NCI-H748 (cell line): ENCODE measurements at regions not wholly inside any gene's neighbourhood (a gene's known extent, or its start where the extent isn't known, plus 50 kb on each side); places are given as distances from the start of the nearest gene placed in this dataset.
A peak's percentile ranks its signal among the peaks of the same experiment; 100 is the strongest.

Source experiments
- DNase-seq: peaks from one replicate; lab custom pipeline; 2025; ENCODE audit not compliant: unreplicated experiment; lab: John Stamatoyannopoulos, UW

DNA sequence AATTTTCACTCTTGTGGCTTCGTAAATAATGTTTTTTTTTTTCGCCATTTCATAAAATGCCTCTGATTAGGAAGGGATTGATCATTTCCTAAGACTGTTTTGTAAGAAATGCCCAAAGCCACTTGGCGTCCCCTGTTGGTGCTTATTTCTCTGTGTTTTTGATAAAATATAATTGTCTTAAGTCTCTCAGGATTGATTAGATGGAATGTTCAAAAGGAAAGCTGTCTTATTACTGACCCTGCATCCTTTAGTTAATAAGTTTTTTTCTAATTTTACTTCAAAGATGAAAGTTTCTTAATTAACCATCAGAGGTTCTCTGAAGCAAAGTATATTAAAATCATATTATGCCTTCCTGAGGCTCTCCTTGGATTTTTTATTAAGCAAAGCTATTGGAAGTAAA lies 624.3 kb upstream of the TENM4 start:
- no peak for DNase-seq

DNA sequence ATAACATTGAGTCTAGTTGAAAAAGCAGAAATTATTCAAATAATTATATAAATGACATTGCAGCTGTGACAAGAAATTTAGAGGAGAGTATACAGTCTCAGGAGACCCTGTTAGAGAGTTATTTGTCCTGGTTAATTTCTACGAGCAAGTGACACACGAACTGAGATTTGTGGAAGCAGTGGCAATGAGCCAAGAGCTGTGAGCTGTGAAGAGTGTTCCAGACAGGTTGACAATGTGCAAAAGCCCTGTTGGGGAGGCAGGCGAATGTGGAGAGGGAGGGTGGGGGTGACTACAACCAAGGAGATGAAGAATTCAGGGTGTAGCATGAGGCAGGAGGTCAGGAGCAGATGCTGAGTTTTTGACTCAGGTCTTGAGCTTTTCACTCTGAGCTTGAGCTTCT lies 620.2 kb upstream of the TENM4 start:
- no peak for DNase-seq

DNA sequence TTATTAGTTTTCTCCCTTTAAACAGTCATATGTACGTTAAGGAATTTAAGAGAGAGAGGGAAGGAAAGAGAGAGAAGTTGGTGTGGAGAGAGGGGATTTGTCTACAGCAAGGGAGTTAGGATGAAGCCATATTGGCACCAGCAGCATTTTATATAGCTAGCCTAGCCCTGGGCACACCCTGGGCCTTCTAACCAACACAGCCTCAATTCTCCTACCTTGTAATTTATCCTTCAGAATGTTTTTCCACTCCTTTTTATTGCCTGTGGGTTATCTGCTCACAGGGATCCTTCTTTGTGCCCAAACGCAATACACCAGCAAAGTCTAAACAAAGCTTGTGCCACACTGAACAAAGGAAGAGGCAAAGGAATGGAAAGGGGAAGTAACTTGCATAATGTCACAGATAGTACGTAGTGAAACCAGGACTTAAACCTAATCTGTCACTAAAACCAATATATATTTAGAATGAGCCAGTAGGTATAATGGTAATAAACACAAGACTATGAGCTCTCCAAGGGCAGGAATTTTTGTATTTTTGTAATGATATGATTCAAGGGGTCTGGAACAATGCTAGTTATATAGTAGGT lies 613.8 kb upstream of the TENM4 start:
- DNase-seq: no peak

DNA sequence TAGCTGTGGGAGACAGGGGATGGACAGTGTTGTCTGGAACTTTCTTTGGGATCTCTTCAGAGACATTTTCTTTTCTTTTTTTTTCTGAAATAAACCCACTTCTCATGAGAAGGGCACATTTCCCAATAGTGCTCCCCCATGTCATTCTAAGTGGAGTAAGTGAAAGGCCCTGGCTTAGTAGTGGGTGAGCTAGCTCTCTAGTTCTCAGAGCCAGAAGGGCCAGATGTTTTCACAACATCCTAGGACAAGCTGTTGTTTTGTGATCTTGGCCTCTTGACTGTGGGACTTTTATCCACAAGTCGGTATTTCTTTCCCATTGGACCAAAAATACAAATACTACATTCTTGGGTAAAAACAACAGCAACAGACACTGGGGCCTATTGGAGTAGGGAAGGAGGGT lies 607.7 kb upstream of the TENM4 start:
- no peak for DNase-seq

DNA sequence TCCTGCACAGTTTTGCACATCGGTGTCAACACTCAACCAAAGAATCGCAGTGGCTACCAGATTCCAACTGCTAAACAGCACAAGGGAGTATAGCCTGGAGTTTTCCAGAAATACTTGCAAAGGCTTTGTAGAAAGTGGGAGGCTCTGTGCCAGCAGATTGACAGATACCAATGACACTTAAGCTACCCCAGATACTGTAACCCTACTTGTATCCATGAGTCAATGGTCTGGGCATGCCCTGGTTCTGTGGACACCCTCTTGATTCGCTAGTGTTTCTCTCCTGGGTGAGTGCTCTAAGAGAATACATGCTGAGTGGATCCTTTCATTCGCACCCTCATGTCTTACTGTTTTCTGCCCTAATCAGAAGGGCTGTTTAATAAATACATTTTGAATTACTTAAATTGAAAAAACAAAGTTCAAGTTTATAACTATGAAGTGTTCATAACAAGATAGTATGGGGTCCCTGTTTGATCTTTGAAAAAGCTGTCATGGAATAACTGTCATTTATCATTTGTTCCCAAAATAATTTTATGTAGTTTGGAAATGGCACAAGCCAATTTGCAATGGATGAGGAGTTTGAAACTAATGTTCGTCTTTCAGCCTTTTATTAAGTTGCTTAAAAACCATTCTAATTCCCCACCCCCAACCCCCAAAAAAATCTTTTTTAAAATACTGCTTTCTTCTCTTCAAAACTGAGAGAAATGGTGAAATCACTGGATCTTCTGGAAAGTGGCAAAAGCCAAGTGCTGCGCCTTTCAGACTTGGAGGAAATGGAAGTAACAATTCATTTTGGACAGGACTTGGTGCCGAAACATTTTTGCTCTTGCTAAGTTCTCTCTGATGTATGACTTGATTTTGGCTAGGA lies 600.5 kb upstream of the TENM4 start:
- DNase-seq: no peak

DNA sequence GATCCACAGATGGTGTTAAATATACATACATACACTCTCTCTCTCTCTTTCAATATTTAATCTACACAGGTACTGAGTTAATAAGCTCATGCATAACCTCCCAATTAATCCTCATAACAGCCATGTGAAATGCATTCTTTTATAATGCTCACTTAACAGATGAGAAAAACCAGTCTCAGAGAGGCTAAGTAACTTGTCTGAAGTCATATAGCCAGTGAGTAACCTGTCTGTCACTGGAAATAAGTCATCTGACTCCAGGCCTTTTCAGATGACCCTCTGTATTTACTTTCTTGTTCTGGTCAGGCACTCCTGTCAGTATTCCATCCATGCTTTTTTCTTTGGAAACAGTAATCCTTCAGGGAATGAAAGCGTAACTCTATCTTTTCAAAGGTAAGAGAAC lies 594.0 kb upstream of the TENM4 start:
- DNase-seq: no peak

DNA sequence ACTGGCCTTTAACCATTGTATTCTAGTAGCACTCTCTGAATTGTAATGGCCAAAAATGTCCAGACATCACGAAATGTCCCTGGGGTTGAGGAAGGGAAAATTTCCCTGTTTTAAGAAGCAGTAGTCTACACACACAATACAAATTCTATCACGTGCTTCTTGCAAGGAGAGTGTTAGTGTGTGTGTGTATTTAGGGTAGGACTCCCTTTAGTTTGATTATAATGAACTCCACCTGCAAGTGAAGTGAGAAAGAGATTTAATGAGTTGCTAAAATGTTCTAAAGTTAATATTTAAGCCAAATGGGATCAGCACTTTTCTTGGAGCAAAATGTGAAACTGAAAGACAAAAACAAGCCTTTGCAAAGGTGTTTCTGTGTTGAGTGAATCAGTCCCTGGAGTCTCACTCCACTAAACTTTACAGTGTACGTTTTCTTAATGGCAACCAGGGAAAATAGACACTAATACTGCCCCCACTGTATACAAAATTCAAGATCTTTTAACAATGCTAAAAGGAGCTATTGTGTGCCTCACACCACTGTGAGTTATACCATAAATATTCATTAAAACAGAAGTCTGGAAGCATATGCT lies 590.3 kb upstream of the TENM4 start:
- no peak for DNase-seq

DNA sequence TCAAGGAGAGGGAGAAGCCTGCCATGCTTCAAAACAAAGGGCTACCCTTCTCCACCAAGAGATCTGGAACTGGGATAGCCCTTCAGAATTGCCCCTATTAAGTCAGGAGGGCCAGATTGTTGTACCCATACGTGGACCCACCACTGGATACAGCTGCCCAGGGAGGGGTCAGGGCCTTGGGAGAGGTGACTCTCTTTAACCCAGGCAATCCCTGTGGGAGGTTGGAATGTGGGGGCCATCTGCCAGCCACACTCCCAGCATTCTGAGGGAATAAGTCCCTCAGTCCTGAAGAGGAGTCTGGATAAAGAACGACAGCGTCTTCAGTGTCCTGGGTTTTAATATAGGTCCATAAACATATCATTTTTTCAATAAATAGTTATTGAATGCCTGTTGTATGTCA lies 588.2 kb upstream of the TENM4 start:
- no peak for DNase-seq

DNA sequence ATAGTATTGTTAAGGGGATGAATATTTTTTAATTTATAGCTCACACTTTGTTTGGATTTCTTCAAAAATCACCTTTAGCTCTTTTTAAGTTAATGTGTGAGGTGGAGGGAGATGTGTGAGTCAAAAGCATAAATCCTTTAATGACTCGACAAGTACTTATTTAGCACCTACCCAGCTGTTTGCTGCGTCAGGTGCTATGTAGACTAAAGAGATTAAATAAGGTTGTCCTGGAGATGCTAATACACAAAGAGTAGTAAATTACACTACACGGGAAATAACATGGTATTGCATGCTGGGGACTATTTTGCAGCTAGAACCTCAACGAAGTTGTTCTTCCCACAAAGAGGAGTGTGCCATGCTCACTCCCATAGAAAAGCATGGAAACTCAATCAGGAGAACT lies 583.3 kb upstream of the TENM4 start:
- DNase-seq: peak; percentile 71

DNA sequence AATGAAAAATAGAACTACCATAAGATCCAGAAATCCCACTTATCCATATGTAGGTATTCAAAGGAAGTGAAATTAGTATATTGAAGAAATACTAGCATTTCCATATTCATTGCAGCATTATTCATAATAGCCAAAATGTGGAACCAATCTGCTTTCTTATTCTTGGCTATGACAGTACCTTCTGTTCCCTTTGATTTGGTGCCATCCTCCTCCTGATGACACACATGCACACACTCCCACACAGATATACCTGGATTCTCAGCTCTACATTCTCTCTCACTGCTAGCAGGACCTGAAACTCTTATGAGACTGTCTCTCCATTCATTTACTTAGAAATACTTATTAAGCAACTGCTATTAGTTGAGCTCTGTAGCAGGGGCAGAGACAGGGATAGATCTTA lies 582.6 kb upstream of the TENM4 start:
- no peak for DNase-seq

DNA sequence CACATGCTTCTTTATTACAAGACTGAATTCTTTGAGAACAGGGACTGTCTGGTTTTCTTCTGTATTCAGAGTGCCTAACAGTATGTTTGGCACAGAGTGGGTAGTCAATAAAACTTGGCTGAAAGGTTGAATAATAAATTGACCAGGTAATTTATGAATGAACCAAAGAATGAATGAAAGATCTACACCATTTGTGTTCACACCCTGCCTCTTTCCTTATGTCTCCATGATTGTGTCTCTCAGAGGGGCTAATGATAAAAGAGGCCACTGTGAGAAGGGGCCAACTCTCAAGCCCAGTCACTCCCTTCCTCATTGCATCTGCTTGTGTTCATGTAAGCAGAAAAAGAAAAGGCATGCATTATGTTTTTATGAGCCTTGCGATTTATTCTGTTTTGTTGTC lies 569.7 kb upstream of the TENM4 start:
- no peak for DNase-seq

DNA sequence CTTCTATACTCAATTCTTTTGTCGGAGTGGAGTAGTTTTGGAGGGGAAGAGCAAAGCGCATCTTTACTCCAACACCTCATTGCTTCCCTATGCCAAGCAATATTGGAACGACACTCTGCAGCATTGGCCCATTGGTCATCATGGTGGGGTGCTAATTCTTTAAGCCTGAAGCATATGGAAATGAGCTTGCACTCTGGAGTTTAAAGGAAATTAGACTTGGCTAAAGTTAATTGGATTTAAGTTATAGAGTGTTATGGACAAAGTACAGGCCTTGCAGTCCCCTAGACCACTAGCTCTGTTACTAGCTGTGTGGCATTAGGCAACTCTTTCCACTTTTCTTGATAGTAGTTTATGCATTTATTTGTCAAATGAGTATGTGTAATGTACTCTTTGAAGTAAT lies 568.3 kb upstream of the TENM4 start:
- DNase-seq: no peak

DNA sequence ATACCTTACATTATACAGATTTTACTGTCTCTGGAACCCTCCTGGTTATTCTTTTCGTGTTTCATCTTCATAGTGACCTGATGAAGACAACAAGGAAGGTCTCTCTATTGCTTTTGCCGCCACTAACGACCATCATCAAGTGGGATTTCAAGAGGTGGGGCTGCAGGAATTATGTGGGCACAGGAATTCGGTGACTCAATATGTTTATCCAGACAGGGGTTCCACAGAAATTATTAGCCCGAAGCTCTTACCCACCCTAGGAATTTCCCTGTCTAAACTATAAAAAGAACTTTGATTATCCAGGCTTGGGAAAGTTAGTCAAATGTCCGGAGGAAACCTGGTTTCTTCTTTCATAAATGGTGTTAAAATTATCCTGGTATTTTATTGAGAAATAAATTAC lies 566.8 kb upstream of the TENM4 start:
- no peak for DNase-seq

DNA sequence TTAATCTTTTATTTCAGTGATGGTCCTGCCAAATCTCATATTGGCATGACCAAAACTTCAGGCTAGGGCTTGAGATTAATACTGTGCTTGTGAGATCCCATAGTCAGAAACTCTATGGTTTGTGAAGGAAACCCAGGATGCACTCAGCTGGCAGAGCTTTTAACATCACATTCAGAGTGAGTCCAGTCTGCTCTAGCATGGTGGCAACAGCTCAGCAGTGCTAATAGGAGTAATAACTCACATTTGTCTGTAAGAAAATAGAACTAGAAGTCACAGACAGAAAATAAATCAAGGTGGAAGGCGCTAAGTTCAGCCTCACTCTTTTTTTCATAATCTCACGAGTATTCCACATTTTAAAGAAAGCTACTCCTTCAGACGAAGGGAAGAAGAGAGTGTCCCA lies 549.3 kb upstream of the TENM4 start:
- DNase-seq: no peak

DNA sequence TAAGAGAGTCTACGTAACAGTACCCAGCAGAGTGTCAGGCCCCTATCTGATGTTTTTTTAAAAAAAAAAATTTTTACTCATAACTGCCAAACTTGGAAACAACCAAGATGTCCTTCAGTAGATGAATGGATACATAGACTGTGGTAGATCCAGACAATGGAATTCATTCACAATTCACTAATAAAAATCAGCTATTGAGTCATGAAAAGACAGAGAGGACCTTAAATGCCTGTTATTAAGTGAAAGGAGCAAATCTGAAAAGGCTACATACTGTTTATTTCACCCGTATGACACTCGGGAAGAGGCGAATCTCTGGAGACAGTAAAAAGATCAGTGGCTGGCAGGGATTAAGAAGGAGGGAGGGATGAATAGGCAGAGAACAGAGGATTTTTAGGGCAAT lies 541.4 kb upstream of the TENM4 start:
- no peak for DNase-seq

DNA sequence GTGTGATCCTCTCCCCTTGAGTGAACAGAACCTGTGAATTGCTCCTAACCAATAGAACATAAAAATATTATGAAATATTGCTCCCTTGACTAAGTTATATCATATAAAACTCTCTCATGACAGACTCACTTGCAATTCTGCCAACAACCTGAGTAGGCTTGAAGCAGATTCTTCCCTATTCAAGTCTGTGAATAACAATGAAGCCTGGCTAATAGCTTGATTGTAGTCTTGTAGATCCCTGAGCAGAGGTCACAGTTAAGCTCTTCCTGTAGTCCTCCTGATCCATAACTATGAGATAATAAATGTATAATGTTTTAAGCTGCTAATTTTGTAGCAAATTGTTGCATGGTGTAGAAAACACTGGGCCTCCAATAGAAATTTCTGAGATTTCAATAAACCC lies 540.1 kb upstream of the TENM4 start:
- no peak for DNase-seq

DNA sequence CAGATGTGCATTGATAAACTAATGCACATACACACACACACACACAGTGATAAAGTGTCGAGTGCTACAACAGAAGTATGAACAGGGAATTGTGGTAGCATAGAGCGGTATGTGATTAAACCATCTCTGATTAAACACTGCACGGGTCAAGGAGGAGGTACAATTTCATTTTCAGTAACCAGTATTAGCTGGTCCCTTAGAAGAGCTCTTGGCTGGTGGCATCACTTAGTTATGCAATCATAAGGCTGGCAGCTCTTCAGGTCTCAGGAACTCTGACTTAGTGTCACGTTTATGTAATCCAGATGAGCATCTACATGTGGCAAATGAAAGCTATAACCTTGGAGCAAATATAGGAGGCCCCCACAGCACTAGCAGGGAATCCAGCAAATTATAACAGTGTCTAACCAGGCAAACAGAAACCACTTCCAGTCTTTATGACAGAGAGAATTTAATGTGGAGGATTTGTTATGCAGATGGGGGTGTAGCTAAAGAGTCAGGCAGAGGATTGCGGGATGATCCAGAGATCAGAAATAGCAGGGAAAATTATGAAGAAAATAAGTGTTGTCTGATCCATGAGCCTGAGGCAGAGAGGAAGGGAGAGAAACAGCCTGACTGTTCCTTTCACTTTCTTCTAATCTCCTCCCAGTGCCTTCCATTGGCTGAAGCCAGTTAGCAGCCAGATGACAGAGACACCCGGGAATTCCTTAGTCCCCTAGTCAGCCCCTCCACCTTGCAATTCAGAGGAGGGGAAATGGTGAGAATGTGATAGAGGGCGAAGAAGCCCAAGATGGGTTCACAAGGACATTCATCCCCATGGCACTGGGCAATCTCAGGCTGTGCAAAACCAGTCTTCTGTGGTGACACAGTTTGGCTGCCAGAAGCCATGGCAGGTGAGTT lies 533.1 kb upstream of the TENM4 start:
- no peak for DNase-seq

DNA sequence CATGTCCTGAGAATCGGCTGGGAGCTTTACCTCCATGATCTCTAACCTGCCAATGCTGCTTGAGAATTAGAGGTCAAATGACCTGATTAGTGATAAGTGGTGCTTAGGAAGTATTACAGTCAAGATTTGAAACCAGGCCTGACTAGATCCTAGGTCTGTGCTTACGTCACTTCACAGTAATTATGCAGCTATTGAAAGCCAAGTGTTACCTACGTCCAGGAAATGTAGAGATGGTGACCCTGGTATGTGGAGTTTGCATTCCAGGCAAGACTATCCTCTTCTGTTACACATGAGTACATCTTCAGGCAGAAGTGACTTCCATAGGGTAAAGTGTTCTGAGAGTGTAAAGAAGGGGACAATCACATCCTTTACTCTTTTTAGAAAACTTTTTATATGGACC lies 530.4 kb upstream of the TENM4 start:
- no peak for DNase-seq

DNA sequence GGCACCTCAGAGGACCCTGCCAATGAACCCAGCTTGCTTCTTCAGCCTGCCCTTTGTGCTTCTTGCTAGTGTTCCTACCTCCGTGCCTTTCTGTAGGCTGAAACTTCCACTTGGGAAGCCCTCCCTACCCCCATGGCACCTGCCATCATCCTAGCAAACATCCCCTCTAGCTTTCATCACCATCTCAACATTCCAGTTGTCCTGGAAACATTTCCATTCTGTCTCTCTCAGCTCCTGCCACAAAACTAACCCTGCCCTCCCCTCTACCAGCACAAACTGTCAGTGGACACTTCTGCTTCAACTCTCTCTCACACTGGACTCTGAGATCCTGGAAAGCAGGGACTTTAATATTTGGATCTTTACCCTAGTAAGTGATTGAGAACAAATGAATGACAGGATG lies 525.8 kb upstream of the TENM4 start:
- DNase-seq: no peak

DNA sequence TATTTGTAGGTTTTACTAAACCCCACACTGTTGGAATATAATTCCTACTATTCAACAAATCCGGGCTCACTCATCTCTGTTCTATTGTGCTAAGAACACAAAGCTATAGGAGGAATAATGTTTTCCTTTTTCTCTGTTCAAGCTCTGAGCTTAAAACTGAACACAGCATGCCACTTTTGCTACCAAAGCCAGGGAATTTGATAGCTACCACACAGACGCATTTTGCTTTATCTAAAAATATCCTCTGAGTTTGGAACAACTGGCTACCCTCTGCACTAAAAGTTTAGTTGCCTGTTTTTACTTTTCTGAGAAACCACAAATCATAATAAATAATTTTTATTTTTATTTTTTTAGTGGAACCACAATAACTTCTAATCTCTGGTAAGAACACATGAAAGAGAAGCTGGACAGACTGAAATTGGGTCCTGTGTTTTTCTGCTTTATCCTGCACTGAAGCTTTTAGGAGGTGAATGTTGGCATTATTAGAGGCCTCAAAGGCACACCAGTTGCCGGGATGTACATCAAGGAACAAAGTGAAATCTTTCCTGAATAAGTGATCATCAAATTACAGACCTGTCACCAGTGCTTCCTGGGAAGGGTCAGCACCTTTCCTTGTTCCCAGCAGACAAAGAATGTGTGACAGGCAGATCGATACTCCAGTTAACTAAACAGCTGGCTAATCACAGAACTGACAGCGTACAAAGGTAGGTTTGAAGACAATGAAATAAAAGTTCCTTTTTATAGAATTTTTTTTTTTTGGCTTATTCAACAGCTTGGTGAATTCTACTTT lies 523.2 kb upstream of the TENM4 start:
- peak; percentile 70 for DNase-seq

DNA sequence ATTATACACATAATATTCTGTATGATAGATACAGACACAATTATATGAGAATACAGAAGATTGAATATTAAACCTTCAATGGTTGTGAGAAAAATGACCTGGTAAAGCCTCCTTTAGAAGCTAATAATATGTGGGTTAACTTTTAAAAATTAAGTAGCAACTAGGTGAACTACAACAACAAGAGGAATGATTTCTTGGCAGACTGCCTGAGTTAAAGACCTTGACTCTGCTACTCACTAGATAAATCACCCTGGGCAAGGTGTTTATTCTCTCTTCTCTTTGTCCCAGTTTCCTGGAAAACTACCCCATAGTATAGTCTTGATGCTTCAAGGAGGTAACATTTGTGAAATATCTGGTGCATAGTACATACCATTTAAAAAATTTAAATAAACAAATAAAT lies 519.6 kb upstream of the TENM4 start:
- no peak for DNase-seq
